Motor neuron (in vitro differentiated cells): ENCODE measurements at regions not wholly inside any gene's neighbourhood (a gene's known extent, or its start where the extent isn't known, plus 50 kb on each side); places are given as distances from the start of the nearest gene placed in this dataset.
A peak's percentile ranks its signal among the peaks of the same experiment; 100 is the strongest.

Source experiments
- ATAC-seq, 8 experiments: fragments of 200-7000 bp; cut with Tn5 transposase; replicated peaks in 6 of 8; 2 replicates each; pipeline ENCODE4 v1.8.0; 2021; ENCODE audit warnings: mild to moderate bottlenecking in 8 of 8, moderate library complexity in 8 of 8
- H3K27ac ChIP-seq, 2 donors: fragments of 250-450 bp; sonication (Bioruptor Pico); 2 replicates each; pipeline ENCODE4 v1.9.0; 2021; ENCODE audit warnings: antibody characterized with exemption in 2 of 2, mild to moderate bottlenecking in 2 of 2, moderate library complexity in 1 of 2
- H3K4me1 ChIP-seq, 2 donors: fragments of 250-450 bp; sonication (Bioruptor Pico); replicated peaks in 1 of 2; 2 replicates each; pipeline ENCODE4 v1.6.1; 2021; ENCODE audit warnings: antibody characterized with exemption in 2 of 2, mild to moderate bottlenecking in 2 of 2, moderate library complexity in 1 of 2
- H3K4me3 ChIP-seq, 5 donors: fragments of 250-450 bp; sonication (Bioruptor Pico); 2 replicates each; pipeline ENCODE4 v1.9.0; 2021; ENCODE audit warnings: antibody characterized with exemption in 5 of 5, mild to moderate bottlenecking in 5 of 5, moderate library complexity in 4 of 5
- WGBS, 10 experiments: fragments of 450-650 bp; shearing (Covaris generic); methylation state at CpG; one replicate each; pipeline ENCODE4 v1.0.0; 2022; 5-methylcytosine and 5-hydroxymethylcytosine counted together
- in situ Hi-C, 9 experiments: fragments of 400-800 bp; cut with MboI; loops; one replicate each; pipeline ENCODE4 v1.15.0; 2021; ENCODE audit warnings: low sequenced_read_pairs in 9 of 9, low pct_unique_long_range_greater_than_20kb in 2 of 9; ENCODE audit not compliant: unreplicated experiment in 9 of 9

DNA sequence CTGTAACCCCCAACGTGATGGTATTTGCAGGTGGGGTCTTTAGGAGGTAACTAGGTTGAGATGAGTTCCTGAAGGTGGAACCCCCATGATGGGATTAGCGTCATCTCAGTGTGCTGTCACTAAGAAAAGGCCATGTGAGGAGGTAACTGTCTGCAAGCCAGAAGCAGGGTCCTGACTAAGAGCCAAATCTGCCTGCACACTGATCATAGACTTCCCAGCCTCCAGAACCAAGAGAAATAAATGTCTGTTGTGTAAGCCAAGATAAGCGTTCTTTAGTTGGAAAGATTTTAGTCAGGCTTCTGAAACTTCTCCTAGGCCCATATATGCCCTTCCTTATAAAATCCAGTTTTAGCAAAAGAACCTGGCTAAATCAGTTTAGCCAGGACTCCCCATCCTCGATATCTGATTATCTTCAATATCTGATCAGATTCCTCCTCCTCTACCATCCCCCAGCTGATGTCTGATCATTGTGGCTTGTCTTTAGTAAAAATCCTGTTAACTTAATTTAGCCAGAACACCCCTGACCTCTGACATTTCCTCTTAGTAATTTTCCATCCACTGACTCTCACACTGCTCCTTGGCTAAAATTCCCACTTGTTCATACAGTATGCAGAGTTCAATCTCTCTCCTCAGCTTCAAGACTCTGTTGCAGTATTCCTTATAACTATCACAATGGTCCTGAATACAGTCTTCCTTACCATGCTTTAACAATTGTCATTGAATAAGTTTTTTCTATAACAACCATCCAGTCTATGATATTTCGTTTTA, 835.4 kb upstream of the PHF14 start:
- H3K4me1 ChIP-seq: no peaks in the 10 kb centered on the region
- H3K4me3 ChIP-seq: no peak overlapping the region
- WGBS, 10 experiments: 0 to 100% (median 47%) methylated on average over 1 to 5 of the region's 5 CpGs; no CpG with 5 or more reads in 1 of the 10 experiments
- no peak for ATAC-seq
- no peak overlapping the region for H3K27ac ChIP-seq
- in situ Hi-C loops: loop anchor here in 1 of 9 experiments (25.0 kb wide), 1 partner anchor 99 kb away; no protein-coding TSS in a partner anchor

DNA sequence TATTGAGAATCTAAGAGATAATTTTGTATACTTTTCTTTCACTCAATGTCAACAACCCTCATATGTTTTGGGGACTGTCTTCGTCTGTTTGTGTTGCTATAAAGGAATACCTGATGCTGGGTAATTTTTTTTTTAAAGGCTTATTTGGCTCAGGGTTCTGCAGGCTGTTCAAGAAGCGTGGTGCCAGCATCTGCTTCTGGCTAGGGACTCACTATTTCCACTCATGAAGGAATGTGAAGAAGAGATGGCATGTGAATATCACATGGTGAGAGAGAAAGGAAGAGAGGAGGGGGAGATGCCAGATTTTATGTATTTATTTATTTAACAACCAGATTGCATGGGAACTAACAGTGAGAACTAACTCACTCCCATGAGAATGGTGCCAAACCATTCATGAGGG, 827.4 kb upstream of the PHF14 start:
- H3K4me1 ChIP-seq: no peaks in the 10 kb centered on the region
- 0 to 94% (median 60%) methylated on average over 1 to 2 of the region's 2 CpGs; no CpG with 5 or more reads in 1 of the 10 experiments for WGBS, 10 experiments
- in situ Hi-C loops: loop anchor here in 1 of 9 experiments (25.0 kb wide), 1 partner anchor 91 kb away; no protein-coding TSS in a partner anchor
- H3K4me3 ChIP-seq: no peak overlapping the region
- no peak overlapping the region for H3K27ac ChIP-seq
- no peak for ATAC-seq

DNA sequence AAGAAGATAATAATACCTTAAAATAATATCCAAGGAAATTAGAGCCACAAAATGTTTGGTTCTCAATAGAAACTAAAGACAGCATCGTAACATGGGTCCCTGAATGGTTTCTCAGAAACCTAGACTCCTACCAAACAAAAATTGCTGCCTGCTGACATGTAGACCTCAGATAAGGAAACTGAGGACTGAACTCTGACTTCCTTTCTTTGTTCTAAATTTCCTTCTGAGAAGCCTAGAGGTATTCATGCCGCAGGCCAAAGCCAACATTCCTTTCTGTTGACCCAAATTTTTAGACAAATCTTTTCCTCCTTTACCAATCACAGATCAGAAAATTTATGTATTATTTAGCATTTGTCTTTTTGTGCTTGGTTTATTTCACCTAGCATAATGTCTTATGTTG, 816.7 kb upstream of the PHF14 start:
- Histone ChIP-seq H3K4me3 (no peak overlapping the region), H3K4me1 (no peaks in the 10 kb centered on the region), H3K27ac (no peak overlapping the region)
- no peak for ATAC-seq
- WGBS, 10 experiments: 13 to 100% (median 90%) methylated on average over 1 to 2 of the region's 2 CpGs; no CpG with 5 or more reads in 2 of the 10 experiments
- in situ Hi-C loops: no loop called here

DNA sequence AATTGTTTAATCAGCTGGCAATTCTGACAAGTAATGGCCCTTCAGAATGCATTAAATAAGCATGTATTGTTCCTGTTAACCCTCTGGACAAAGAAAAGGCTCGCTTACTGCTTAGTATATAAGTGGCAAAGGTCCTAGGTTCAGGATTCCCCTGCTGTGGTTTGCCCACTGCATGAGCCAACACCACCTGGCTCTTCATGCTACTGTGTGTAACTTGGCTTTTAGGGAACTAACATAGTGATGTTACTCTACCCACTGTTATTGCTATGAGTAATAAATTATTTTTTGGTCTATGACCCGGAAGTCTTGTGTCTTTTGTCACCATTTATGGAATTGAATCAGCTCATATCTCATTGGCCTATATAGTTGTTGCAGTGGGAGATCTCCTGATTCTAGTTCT, 791.7 kb upstream of the PHF14 start:
- in situ Hi-C loops: no loop called here
- ATAC-seq: no peak
- no peaks in the 10 kb centered on the region for H3K4me1 ChIP-seq
- no peak overlapping the region for H3K27ac ChIP-seq
- 0 to 80% (median 67%) methylated on average over 1 to 2 of the region's 2 CpGs; no CpG with 5 or more reads in 3 of the 10 experiments for WGBS, 10 experiments
- H3K4me3 ChIP-seq: no peak overlapping the region

DNA sequence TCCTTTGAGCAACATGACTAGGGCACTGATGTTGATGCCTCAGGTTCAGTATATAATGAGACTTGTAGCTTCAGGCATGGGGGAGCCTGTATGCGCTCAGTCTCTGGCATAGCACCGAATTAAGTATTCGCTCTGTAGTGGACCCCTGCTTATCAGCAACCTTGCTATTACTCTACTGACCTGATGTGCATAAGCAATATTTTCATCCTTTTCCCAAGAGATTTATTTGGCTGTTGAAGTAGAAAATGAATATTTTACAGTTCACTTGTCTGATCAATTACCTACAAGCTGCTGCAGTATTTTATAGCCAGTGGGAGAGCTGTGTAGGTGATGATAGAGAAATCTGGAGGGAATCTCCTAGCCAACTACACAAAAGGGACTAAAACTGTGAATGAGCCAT, 781.6 kb upstream of the PHF14 start:
- 10 to 100% (median 76%) methylated on average over 1 to 3 of the region's 3 CpGs; no CpG with 5 or more reads in 2 of the 10 experiments for WGBS, 10 experiments

DNA sequence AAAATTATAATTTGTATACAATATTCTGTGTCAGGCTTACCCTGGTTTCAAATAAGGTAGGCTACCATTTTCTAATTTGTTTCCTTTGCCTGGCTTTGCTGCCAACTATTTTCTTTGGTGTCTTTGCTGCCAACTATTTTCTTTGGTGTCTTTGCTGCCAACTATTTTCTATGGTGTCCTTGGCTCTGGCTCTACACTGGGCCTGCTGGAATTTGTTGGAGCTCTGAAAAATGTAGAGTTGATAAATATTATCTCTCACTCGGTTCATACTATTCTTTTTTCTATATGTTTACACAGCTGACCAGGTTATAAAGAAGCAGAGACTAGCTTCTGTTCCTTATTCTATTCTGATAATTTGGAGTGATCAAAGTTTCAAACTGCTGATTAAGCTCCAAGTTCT, 768.0 kb upstream of the PHF14 start:
- in situ Hi-C loops: no loop called here
- Histone ChIP-seq H3K4me1 (no peaks in the 10 kb centered on the region), H3K4me3 (no peak overlapping the region), H3K27ac (no peak overlapping the region)
- WGBS, 10 experiments: 0 to 100% (median 31%) methylated on average over 1 of the region's 1 CpG; no CpG with 5 or more reads in 2 of the 10 experiments
- peak in 1 of 8 experiments; percentile 80 for ATAC-seq

More for the DNA sequence above, 781.6 kb upstream of the PHF14 start:
- H3K4me3 ChIP-seq: no peak overlapping the region
- no peak overlapping the region for H3K27ac ChIP-seq
- in situ Hi-C loops: no loop called here
- ATAC-seq: peak in 4 of 8 experiments; percentile 22 to 86 (median 82)
- H3K4me1 ChIP-seq: peaks cover 0 to 9% of the 10 kb centered on the region in 2 donors

DNA sequence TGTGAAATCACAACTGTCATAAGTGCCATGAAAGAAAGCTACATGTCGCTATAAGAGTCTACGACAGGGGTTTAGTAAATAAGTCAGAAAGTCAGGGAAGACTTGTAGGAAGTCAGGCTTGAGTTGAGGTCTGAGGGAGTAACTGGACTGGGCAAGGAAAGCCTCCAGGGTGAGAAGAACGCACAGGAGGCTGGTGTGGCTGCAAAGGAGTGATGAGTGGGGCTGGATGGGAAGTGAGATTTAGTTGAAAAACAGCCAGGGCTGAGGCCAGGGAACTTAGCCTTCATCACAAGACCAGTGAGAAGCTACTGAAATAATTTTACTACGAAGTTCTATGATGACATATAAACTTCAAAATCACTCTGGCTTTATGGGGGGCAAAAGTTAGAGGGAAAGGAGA, 763.7 kb upstream of the PHF14 start:
- Histone ChIP-seq H3K4me1 (no peaks in the 10 kb centered on the region), H3K27ac (no peak overlapping the region), H3K4me3 (no peak overlapping the region)
- 6 to 100% (median 70%) methylated on average over 2 to 4 of the region's 4 CpGs; no CpG with 5 or more reads in 1 of the 10 experiments for WGBS, 10 experiments
- ATAC-seq: no peak
- in situ Hi-C loops: no loop called here

DNA sequence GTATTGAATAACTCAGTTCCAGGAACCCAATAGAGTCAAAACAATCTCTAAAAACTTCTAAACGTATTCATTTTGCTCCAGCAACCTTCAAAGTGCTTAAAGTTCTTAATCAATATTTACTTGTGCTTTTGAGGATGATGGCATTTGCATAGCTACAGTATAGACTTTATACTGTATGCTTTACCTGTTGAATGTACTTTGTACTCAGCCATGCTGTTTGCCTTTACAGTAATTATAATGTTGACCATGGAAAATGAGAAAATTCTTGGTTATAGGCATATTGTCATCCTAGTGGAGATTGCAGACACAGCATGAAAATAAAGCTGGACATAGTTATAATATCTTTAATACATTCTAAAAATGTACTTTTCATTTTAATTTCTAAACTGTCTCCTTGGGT, 762.7 kb upstream of the PHF14 start:
- no peak for ATAC-seq
- H3K27ac ChIP-seq: no peak overlapping the region
- H3K4me1 ChIP-seq: no peaks in the 10 kb centered on the region
- no peak overlapping the region for H3K4me3 ChIP-seq
- in situ Hi-C loops: no loop called here
- 0 to 100% (median 53%) methylated on average over 1 of the region's 1 CpG for WGBS, 10 experiments

DNA sequence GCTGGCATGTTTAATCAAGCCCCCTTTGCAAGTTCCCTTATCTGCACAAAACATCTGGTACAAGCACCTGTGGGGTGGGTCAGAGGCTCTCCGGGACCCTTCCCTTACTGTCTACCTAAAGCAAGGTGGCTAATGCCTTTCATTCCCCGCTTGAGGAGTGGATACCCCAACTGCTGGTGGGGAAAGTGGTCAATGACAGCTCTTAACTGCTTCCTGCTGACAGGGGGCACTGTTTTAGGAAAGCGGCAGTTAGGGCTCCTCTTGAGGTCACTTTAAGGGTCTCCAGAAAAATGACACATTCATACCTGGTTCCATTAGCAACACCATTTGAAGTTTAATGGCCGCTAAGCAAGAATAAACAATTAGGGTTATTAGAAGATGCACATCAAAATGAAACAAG, 761.8 kb upstream of the PHF14 start:
- Histone ChIP-seq H3K27ac (no peak overlapping the region), H3K4me3 (no peak overlapping the region), H3K4me1 (no peaks in the 10 kb centered on the region)
- WGBS, 10 experiments: 0 to 100% (median 26%) methylated on average over 1 to 4 of the region's 4 CpGs; no CpG with 5 or more reads in 3 of the 10 experiments
- in situ Hi-C loops: no loop called here
- no peak for ATAC-seq

DNA sequence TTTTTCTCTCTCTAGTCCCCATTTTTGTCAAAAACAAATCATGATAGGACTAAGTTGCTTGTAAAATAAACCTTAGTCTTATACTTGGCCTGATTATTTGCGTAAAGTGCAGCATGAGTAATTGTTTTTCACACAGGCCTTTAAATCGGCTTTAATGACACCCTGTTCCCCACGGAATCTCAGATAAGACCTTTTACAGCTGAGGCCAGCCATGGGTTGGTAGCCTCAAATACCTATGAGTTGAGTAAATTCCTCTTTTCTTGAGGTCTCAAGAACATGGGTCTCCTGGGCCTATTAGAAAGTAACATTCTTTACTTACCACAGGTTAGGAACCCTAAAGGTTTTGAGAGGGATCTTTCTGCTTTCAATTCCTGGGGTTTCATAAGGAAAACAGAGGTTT, 761.0 kb upstream of the PHF14 start:
- 33 to 100% (median 89%) methylated on average over 1 to 3 of the region's 3 CpGs; no CpG with 5 or more reads in 1 of the 10 experiments for WGBS, 10 experiments
- no peak for ATAC-seq
- in situ Hi-C loops: no loop called here
- Histone ChIP-seq H3K27ac (no peak overlapping the region), H3K4me3 (no peak overlapping the region), H3K4me1 (no peaks in the 10 kb centered on the region)

DNA sequence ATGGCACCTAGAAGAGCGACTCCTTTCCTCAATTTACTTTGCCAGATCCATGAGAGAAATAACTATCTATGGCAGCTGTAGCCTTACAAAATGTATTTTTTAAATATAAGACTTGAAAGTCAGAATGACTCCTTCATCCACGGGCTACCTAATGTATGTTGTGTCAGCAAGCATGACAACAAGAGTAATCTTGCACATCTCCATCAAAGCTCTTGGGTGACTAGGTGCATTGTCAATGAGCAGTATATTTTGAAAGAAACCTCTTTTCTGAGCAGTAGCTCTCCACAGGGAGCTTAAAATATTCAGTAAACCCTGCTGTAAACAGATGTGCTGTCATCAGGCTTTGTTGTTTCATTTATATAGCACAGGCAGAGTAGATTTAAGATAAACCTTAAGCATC, 757.2 kb upstream of the PHF14 start:
- no peak for ATAC-seq
- in situ Hi-C loops: no loop called here
- no peak overlapping the region for H3K4me3 ChIP-seq
- WGBS, 10 experiments: 20 to 100% (median 67%) methylated on average over 1 to 2 of the region's 2 CpGs; no CpG with 5 or more reads in 1 of the 10 experiments
- no peak overlapping the region for H3K27ac ChIP-seq
- no peaks in the 10 kb centered on the region for H3K4me1 ChIP-seq

DNA sequence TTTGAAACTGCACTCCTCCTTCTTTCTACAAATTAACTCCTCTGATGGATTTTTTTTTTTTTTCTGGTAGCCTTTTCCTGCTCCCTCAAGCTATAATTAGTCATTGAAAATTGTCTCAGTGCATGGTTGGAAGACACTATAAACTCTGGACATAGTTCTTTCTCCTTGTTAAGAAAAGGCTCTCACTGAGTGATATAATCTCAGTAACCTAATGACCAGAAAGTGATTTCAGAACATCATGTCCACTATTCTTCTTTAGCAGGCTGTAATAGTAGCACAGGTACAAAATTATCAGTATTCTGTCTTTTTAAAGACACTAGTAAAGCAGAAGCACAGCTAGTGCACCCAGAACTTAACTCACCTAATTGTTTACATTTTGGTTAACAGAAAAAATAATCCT, 752.6 kb upstream of the PHF14 start:
- in situ Hi-C loops: no loop called here
- Histone ChIP-seq H3K4me3 (no peak overlapping the region), H3K4me1 (peaks cover 5 to 7% of the 10 kb centered on the region in 2 donors), H3K27ac (no peak overlapping the region)
- ATAC-seq: no peak

DNA sequence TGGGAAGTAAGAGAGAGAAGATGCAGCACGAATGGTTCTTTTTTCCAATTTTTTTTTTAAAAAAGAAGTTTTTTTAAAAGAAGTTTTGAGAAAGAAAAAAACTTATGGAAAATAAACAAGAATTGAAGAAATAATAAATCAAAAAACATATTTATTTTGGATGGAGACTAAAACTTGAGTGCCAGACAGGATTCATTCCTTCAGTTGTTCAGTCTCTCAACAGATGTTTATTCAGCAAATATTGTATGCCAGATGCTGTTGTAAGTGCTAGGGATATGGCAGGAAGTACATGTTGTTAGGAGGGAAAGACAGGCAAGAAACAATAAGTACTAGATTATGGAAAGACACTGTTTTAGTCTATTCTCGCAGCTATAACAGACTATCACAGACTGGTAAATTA, 750.7 kb upstream of the PHF14 start:
- in situ Hi-C loops: no loop called here
- H3K27ac ChIP-seq: no peak overlapping the region
- H3K4me3 ChIP-seq: no peak overlapping the region
- 0 to 100% (median 79%) methylated on average over 1 to 2 of the region's 2 CpGs for WGBS, 10 experiments
- ATAC-seq: no peak
- peaks cover 7 to 8% of the 10 kb centered on the region in 2 donors for H3K4me1 ChIP-seq

DNA sequence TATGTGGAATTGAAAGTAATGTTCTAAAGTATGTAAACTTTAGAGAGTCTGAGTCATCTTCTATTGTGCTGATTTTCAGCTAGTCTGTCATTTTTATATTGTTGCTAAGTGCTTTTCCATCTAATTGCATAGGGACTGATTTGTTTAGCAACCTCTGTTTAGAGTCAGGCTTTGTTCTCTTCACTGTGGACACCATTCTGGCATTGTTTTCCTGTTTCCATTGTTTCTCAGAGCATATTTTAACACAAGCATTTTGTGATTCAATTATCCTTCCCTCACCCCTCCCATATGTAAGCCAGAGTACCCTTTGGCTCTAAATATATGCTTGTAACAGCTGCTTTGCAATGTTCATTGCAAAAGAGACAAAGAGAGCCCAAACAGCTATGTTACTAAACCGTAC, 748.4 kb upstream of the PHF14 start:
- in situ Hi-C loops: loop anchor here in 1 of 9 experiments (25.0 kb wide), 1 partner anchor 88 kb away; no protein-coding TSS in a partner anchor
- H3K4me1 ChIP-seq: peaks cover 7 to 8% of the 10 kb centered on the region in 2 donors
- H3K27ac ChIP-seq: no peak overlapping the region
- no peak overlapping the region for H3K4me3 ChIP-seq
- ATAC-seq: peak in 6 of 8 experiments; percentile 73 to 92 (median 87)
- WGBS, 10 experiments: 0 to 71% (median 29%) methylated on average over 1 of the region's 1 CpG; no CpG with 5 or more reads in 2 of the 10 experiments
